Endodermal cell (in vitro differentiated cells): ENCODE measurements at regions not wholly inside any gene's neighbourhood (a gene's known extent, or its start where the extent isn't known, plus 50 kb on each side); places are given as distances from the start of the nearest gene placed in this dataset.

Source experiments
- DNase-seq: peaks from one replicate; pipeline ENCODE4 v3.0.0-alpha.2; 2017
- H3K27ac ChIP-seq: 2 replicates; pipeline ENCODE4 v1.5.1; 2013; ENCODE audit warnings: mild to moderate bottlenecking, low read depth, low read length, moderate library complexity
- H3K27me3 ChIP-seq: 2 replicates; pipeline ENCODE4 v1.6.1; 2013; ENCODE audit warnings: mild to moderate bottlenecking, low read length, moderate library complexity; ENCODE audit not compliant: insufficient read depth, control insufficient read depth, poor library complexity, severe bottlenecking
- H3K36me3 ChIP-seq: 2 replicates; pipeline ENCODE4 v1.7.0; 2013; ENCODE audit warnings: mild to moderate bottlenecking, low read length, moderate library complexity; ENCODE audit not compliant: control insufficient read depth, insufficient read depth
- H3K4me1 ChIP-seq: one replicate; pipeline ENCODE4 v1.7.0; 2013; ENCODE audit warnings: low read length; ENCODE audit not compliant: control insufficient read depth, insufficient read depth
- H3K4me3 ChIP-seq: 2 replicates; pipeline ENCODE4 v1.5.1; 2013; ENCODE audit warnings: mild to moderate bottlenecking, low read length, moderate library complexity
- H3K9ac ChIP-seq: 2 replicates; pipeline ENCODE4 v1.6.1; 2013; ENCODE audit warnings: mild to moderate bottlenecking, low read length, moderate library complexity; ENCODE audit not compliant: poor library complexity, severe bottlenecking; ENCODE audit errors: extremely low read depth
- H3K9me3 ChIP-seq: 2 replicates; pipeline ENCODE4 v1.6.1; 2013; ENCODE audit warnings: mild to moderate bottlenecking, low read length, moderate library complexity; ENCODE audit not compliant: control insufficient read depth
- H3K27ac Mint-ChIP-seq: 2 replicates; pipeline ENCODE4 v1.8.0; 2020; ENCODE audit warnings: mixed read lengths
- H3K27me3 Mint-ChIP-seq: 2 replicates; pipeline ENCODE4 v1.8.0; 2021; ENCODE audit warnings: mild to moderate bottlenecking, mixed read lengths; ENCODE audit not compliant: insufficient read depth
- H3K36me3 Mint-ChIP-seq: 2 replicates; pipeline ENCODE4 v1.8.0; 2020; ENCODE audit warnings: low read depth, mixed read lengths
- H3K4me1 Mint-ChIP-seq: 2 replicates; pipeline ENCODE4 v1.8.0; 2020; ENCODE audit warnings: mixed read lengths
- H3K4me3 Mint-ChIP-seq: 2 replicates; pipeline ENCODE4 v1.8.0; 2020; ENCODE audit warnings: mild to moderate bottlenecking, moderate library complexity, mixed read lengths
- H3K9me3 Mint-ChIP-seq: 2 replicates; pipeline ENCODE4 v1.8.0; 2020; ENCODE audit warnings: mild to moderate bottlenecking, mixed read lengths
- CTCF ChIP-seq: fragments of 200-600 bp; sonication (generic); conservative IDR thresholded peaks from 2 replicates; pipeline ENCODE4 v1.5.0; 2021; ENCODE audit warnings: antibody characterized with exemption, mild to moderate bottlenecking
- WGBS, 2 experiments: methylation state at CpG; one replicate each; pipeline versions ENCODE4 v1.1.5 to v1.1.7; 2013; ENCODE audit warnings: missing lambda C conversion rate in 2 of 2, mixed read lengths in 1 of 2; ENCODE audit not compliant: insufficient coverage in 1 of 2, insufficient read length in 1 of 2; 5-methylcytosine and 5-hydroxymethylcytosine counted together

GRCh38 chr11:45446434-45446833 is 160.3 kb upstream of the SYT13 start:
- H3K9ac ChIP-seq, result no peak overlapping the region
- 71 to 86% methylated on average over 4 to 5 of the region's 5 CpGs for WGBS, 2 experiments
- no peaks in the 10 kb centered on the region for H3K4me1 ChIP-seq
- Mint-ChIP-seq H3K27ac (no peak overlapping the region), H3K4me1 (no peaks in the 10 kb centered on the region), H3K27me3 (peaks cover 2% of the 10 kb centered on the region), H3K36me3 (no peaks in the 10 kb centered on the region), H3K4me3 (no peak overlapping the region), H3K9me3 (no peaks in the 10 kb centered on the region)
- no peak for TF ChIP-seq CTCF
- no peaks in the 10 kb centered on the region for H3K36me3 ChIP-seq
- DNase-seq, result no peak
- no peak overlapping the region for H3K27ac ChIP-seq
- no peaks in the 10 kb centered on the region for H3K9me3 ChIP-seq
- H3K27me3 ChIP-seq, result no peaks in the 10 kb centered on the region
- H3K4me3 ChIP-seq, result no peak overlapping the region

- Mint-ChIP-seq H3K27me3 (peaks cover 2% of the 10 kb centered on the region), H3K27ac (no peak overlapping the region), H3K9me3 (peaks cover 2% of the 10 kb centered on the region), H3K4me1 (no peaks in the 10 kb centered on the region), H3K4me3 (no peak overlapping the region), H3K36me3 (no peaks in the 10 kb centered on the region)
- no peaks in the 10 kb centered on the region for H3K27me3 ChIP-seq
- peaks cover 3% of the 10 kb centered on the region for H3K9me3 ChIP-seq
- H3K36me3 ChIP-seq, result no peaks in the 10 kb centered on the region
- H3K4me3 ChIP-seq, result no peak overlapping the region
- DNase-seq, result peak; percentile 74
- 58 to 60% methylated on average over 4 to 6 of the region's 6 CpGs for WGBS, 2 experiments
- no peaks in the 10 kb centered on the region for H3K4me1 ChIP-seq
- H3K27ac ChIP-seq, result no peak overlapping the region
- TF ChIP-seq CTCF, result no peak
- H3K9ac ChIP-seq, result no peak overlapping the region
Measured at GRCh38 chr11:45444796-45445195, 158.7 kb upstream of the SYT13 start.

GRCh38 chr11:45440111-45440510 is 154.0 kb upstream of the SYT13 start:
- Mint-ChIP-seq H3K4me3 (no peak overlapping the region), H3K36me3 (no peaks in the 10 kb centered on the region), H3K4me1 (no peaks in the 10 kb centered on the region), H3K27me3 (peaks cover 21% of the 10 kb centered on the region), H3K27ac (no peak overlapping the region), H3K9me3 (peaks cover 9% of the 10 kb centered on the region)
- Histone ChIP-seq H3K9ac (no peak overlapping the region), H3K27ac (peak overlapping the region; percentile 33), H3K4me1 (no peaks in the 10 kb centered on the region), H3K27me3 (no peaks in the 10 kb centered on the region), H3K36me3 (no peaks in the 10 kb centered on the region), H3K9me3 (peaks cover 14% of the 10 kb centered on the region), H3K4me3 (no peak overlapping the region)
- no peak for TF ChIP-seq CTCF
- 70% methylated on average over 2 of the region's 2 CpGs; no CpG with 5 or more reads in 1 of the 2 experiments for WGBS, 2 experiments
- no peak for DNase-seq
